Activated naive CD4-positive, alpha-beta T cell treated with anti-CD3 and anti-CD28 coated beads, Interleukin-2, amount 10 ng/mL, durations not matched to agents 7 days and 5 days (primary cell): ENCODE measurements at regions not wholly inside any gene's neighbourhood (a gene's known extent, or its start where the extent isn't known, plus 50 kb on each side); places are given as distances from the start of the nearest gene placed in this dataset.
"Not testable (repeated sequence)": the region's sequence is repeated elsewhere in the genome, so short reads cannot be mapped to it uniquely, and the experiment has no call there.

ENCODE experiments used
- CTCF ChIA-PET: fragments of 350-600 bp; sonication (Branson Sonifier 250); formaldehyde crosslinking; loops from one replicate; lab custom pipeline; 2021; ENCODE audit warnings: antibody characterized with exemption; lab: Charles Lee
- DNase-seq: peaks from one replicate; pipeline ENCODE4 v3.0.0-alpha.2; 2020
- H3K27ac Mint-ChIP-seq: one replicate; pipeline ENCODE4 v1.8.0; 2021; ENCODE audit warnings: mild to moderate bottlenecking, moderate library complexity, mixed read lengths
- H3K27me3 Mint-ChIP-seq: one replicate; pipeline ENCODE4 v1.8.0; 2021; ENCODE audit warnings: mild to moderate bottlenecking, mixed read lengths
- H3K36me3 Mint-ChIP-seq: one replicate; pipeline ENCODE4 v1.8.0; 2021; ENCODE audit warnings: mixed read lengths
- H3K4me1 Mint-ChIP-seq: one replicate; pipeline ENCODE4 v1.8.0; 2021; ENCODE audit warnings: mixed read lengths
- H3K4me3 Mint-ChIP-seq: one replicate; pipeline ENCODE4 v1.8.0; 2021; ENCODE audit warnings: mild to moderate bottlenecking, moderate library complexity, mixed read lengths
- H3K9me3 Mint-ChIP-seq: one replicate; pipeline ENCODE4 v1.8.0; 2021; ENCODE audit warnings: mixed read lengths

GRCh38 chr4:79689740-79690139 lies 281.7 kb upstream of the GK2 start:
- no peak overlapping the region for H3K27ac Mint-ChIP-seq
- no peaks in the 10 kb centered on the region for H3K27me3 Mint-ChIP-seq
- no peaks in the 10 kb centered on the region for H3K36me3 Mint-ChIP-seq
- CTCF ChIA-PET, result no interaction called here
- no peak overlapping the region for H3K4me3 Mint-ChIP-seq
- no peaks in the 10 kb centered on the region for H3K4me1 Mint-ChIP-seq
- H3K9me3 Mint-ChIP-seq, result no peaks in the 10 kb centered on the region
- no peak for DNase-seq

DNA sequence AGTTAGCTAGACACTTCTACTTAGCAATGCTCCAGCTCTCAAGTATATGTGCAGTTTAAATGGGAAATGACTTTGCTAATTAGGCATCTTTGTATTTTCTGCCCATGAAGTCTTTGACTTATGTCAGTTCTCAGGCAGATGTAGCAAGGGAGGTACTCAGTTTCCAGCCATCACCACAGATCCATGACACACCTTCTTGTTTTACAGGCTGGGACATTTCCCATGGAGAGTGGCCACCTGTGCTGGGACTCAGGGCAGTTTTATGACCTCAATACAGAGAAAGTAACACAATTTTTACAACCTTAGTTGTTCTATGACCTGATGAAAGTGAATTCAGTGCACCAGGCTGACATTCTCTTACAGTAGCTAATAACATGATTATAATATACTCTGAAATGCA lies 280.7 kb upstream of the GK2 start:
- Mint-ChIP-seq H3K9me3 (no peaks in the 10 kb centered on the region), H3K27me3 (no peaks in the 10 kb centered on the region), H3K4me1 (no peaks in the 10 kb centered on the region), H3K36me3 (no peaks in the 10 kb centered on the region), H3K4me3 (no peak overlapping the region), H3K27ac (no peak overlapping the region)
- CTCF ChIA-PET, result no interaction called here
- DNase-seq, result no peak

DNA sequence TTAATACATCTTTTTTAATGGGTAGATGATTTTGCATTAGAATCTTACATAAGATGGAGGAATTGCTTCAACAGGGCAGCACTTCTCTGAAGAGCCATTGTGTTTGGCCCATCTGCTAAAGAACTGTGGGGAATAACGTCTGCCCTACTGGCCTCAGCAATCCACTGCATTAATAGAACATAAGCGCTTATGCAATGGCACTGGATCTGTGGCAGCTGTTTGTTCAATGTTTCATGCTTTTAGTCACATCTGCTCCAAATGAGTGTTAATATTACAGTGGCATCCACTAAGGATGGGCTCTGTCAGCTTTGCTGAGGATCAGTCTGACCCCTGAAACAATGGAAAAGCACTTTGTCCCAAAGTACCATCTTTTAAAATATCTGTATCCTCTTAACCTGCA lies 279.0 kb upstream of the GK2 start:
- DNase-seq, result no peak
- no peaks in the 10 kb centered on the region for H3K36me3 Mint-ChIP-seq
- no peaks in the 10 kb centered on the region for H3K9me3 Mint-ChIP-seq
- CTCF ChIA-PET, result interaction anchor here (1.0 kb wide), 1 partner anchor 23 kb away, joined by 3 read pairs; no protein-coding TSS in a partner anchor
- H3K4me1 Mint-ChIP-seq, result no peaks in the 10 kb centered on the region
- H3K27ac Mint-ChIP-seq, result no peak overlapping the region
- no peaks in the 10 kb centered on the region for H3K27me3 Mint-ChIP-seq
- H3K4me3 Mint-ChIP-seq, result no peak overlapping the region

- no peak for DNase-seq
- Mint-ChIP-seq H3K27ac (no peak overlapping the region), H3K4me3 (no peak overlapping the region), H3K9me3 (no peaks in the 10 kb centered on the region), H3K27me3 (no peaks in the 10 kb centered on the region), H3K4me1 (no peaks in the 10 kb centered on the region), H3K36me3 (no peaks in the 10 kb centered on the region)
- CTCF ChIA-PET, result no interaction called here
Measured at GRCh38 chr4:79685542-79685941, 277.5 kb upstream of the GK2 start.

- Mint-ChIP-seq H3K4me1 (no peaks in the 10 kb centered on the region), H3K27ac (no peak overlapping the region), H3K27me3 (no peaks in the 10 kb centered on the region), H3K4me3 (no peak overlapping the region), H3K36me3 (no peaks in the 10 kb centered on the region), H3K9me3 (no peaks in the 10 kb centered on the region)
- DNase-seq, result no peak
- CTCF ChIA-PET, result no interaction called here
Measured at GRCh38 chr4:79684516-79684915, 276.5 kb upstream of the GK2 start.

DNA sequence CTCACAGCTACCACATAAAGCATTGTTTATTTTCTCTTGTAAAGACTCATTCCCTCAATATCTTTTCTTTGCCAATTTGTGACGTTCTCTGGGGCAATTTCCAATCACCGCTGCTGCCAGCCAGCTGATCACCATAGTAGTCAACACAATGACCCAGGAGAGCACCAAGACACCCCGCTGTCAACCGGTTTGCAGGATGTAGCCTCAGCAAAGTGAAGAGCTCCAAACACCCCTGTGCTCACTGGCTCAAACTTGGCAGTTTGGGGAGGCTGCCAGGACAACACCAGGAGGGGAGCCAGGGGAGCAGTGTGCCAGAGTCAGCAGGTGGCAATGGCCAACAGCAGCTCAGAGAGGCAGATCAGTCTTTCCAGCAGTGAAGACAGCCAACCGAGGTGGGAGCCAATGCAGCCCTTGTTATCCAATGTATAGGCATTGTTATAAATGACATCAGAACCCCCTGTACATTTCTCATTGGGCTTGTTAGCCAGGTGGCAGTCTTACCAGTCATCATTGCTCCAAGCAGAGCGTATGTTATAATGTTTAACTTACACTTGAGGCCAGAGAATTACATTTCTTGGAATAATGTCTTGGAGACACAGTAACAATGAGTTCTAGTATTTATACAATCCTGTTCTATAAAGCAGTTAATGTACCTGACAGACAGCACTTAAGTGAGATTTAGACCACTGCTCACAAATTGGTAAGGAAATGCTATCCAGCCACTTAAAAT lies 274.9 kb upstream of the GK2 start:
- H3K9me3 Mint-ChIP-seq, result no peaks in the 10 kb centered on the region
- DNase-seq, result no peak
- no peaks in the 10 kb centered on the region for H3K36me3 Mint-ChIP-seq
- no peak overlapping the region for H3K27ac Mint-ChIP-seq
- H3K4me1 Mint-ChIP-seq, result no peaks in the 10 kb centered on the region
- H3K4me3 Mint-ChIP-seq, result no peak overlapping the region
- H3K27me3 Mint-ChIP-seq, result no peaks in the 10 kb centered on the region
- CTCF ChIA-PET, result no interaction called here

DNA sequence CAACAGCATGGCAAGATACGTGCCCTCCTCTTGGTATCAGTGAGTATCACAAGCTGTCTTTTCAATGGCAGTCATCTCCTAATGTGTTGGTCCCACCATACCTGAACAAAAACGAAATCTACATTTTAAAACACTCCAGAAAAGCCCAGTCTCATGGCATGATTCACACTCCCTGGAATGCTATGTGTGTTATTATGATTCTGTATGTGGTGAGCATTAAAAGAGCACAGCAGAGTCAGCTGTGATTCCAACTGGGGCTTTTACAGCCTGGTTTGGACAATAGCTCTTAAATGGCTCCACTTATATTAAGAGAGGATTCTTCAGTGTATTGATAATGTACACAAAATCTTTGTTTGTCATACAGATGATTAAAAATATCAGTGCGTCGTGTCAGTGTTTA lies 274.1 kb upstream of the GK2 start:
- no peaks in the 10 kb centered on the region for H3K9me3 Mint-ChIP-seq
- H3K27me3 Mint-ChIP-seq, result no peaks in the 10 kb centered on the region
- H3K36me3 Mint-ChIP-seq, result no peaks in the 10 kb centered on the region
- H3K4me1 Mint-ChIP-seq, result no peaks in the 10 kb centered on the region
- no peak for DNase-seq
- H3K4me3 Mint-ChIP-seq, result no peak overlapping the region
- CTCF ChIA-PET, result no interaction called here
- no peak overlapping the region for H3K27ac Mint-ChIP-seq

DNA sequence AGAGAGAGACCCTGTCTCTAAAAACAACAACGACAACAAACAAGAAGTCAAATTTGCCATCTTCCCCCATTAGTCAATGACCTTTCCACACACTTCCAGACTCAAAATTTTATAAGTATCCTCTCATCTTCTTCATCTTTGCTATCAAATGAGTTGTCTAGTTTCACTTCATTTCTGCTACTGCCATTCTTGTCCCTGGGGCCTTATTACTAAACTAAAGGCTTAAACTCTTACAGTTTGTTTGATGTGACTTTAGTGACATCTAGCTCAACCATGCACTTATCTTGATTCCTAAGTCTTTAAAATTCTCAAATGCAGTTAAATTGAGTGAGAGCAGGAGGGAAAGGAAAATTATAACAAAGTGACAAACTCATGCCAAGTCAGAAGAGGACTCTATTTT lies 271.8 kb upstream of the GK2 start:
- H3K9me3 Mint-ChIP-seq, result no peaks in the 10 kb centered on the region
- no peaks in the 10 kb centered on the region for H3K36me3 Mint-ChIP-seq
- DNase-seq, result no peak
- CTCF ChIA-PET, result no interaction called here
- H3K27me3 Mint-ChIP-seq, result no peaks in the 10 kb centered on the region
- no peak overlapping the region for H3K27ac Mint-ChIP-seq
- no peaks in the 10 kb centered on the region for H3K4me1 Mint-ChIP-seq
- no peak overlapping the region for H3K4me3 Mint-ChIP-seq

DNA sequence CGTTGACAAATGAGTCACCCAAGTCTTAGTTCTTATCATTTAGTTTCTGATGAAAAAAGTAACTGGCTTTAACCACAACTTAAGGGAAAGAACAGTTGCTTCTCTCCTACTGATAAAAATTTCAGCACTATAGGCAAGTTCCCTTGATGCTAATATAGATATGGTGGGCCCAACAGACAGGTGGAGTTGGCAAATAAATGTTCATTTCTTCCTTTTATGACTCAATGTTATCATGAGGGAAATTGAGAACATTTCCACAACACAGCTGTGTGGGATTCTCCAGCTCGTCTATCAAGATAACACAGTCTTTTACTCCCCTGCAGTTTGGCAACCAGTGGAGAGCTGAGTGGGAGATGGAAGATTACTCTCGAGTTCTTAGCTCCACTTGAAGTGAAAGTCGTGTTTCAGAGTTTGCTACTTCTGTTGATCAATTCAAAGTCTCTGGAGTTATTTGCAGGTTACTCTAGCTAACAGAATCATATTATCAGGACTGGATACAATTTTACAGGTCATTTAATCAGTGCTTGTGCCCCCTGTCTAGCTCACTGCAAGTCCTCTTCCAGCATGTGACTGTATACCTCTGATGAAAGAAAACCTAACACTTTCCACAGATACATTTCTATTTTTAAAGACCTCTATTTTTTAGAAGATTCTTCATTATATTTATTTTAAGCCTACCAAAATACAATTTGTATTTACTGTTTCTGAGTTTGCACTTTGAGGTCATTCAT lies 270.6 kb upstream of the GK2 start:
- DNase-seq, result no peak
- Mint-ChIP-seq H3K27ac (no peak overlapping the region), H3K4me1 (no peaks in the 10 kb centered on the region), H3K4me3 (no peak overlapping the region), H3K27me3 (no peaks in the 10 kb centered on the region), H3K9me3 (no peaks in the 10 kb centered on the region), H3K36me3 (no peaks in the 10 kb centered on the region)
- CTCF ChIA-PET, result interaction anchor here (0.7 to 1.0 kb wide), 2 partner anchors 101 to 537 kb away, joined by 3 read pairs; no protein-coding TSS in a partner anchor

- H3K9me3 Mint-ChIP-seq, result no peaks in the 10 kb centered on the region
- H3K27me3 Mint-ChIP-seq, result no peaks in the 10 kb centered on the region
- no peaks in the 10 kb centered on the region for H3K4me1 Mint-ChIP-seq
- no peak overlapping the region for H3K4me3 Mint-ChIP-seq
- no peaks in the 10 kb centered on the region for H3K36me3 Mint-ChIP-seq
- CTCF ChIA-PET, result no interaction called here
- H3K27ac Mint-ChIP-seq, result no peak overlapping the region
- no peak for DNase-seq
Measured at GRCh38 chr4:79676705-79677104, 268.7 kb upstream of the GK2 start.

DNA sequence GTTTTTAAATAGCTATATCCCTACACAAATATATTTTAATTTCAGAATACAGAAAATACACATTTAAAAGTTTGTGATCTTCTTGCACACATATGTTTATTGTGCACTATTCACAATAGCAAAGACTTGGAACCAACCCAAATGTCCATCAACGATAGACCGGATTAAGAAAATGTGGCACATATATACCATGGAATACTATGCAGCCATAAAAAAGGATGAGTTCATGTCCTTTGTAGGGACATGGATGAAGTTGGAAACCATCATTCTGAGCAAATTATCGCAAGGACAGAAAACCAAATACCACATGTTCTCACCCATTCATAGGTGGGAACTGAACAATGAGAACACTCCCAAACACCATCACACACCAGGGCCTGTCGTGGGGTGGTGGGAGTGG lies 266.9 kb upstream of the GK2 start:
- H3K4me1 Mint-ChIP-seq, H3K27me3 Mint-ChIP-seq, DNase-seq, CTCF ChIA-PET, H3K36me3 Mint-ChIP-seq, H3K4me3 Mint-ChIP-seq, H3K27ac Mint-ChIP-seq, H3K9me3 Mint-ChIP-seq: not testable (repeated sequence)

GRCh38 chr4:79673898-79674297 lies 265.9 kb upstream of the GK2 start:
- CTCF ChIA-PET, result no interaction called here
- Mint-ChIP-seq H3K9me3 (no peaks in the 10 kb centered on the region), H3K27me3 (no peaks in the 10 kb centered on the region), H3K4me1 (no peaks in the 10 kb centered on the region), H3K27ac (no peak overlapping the region), H3K4me3 (no peak overlapping the region), H3K36me3 (no peaks in the 10 kb centered on the region)
- no peak for DNase-seq

DNA sequence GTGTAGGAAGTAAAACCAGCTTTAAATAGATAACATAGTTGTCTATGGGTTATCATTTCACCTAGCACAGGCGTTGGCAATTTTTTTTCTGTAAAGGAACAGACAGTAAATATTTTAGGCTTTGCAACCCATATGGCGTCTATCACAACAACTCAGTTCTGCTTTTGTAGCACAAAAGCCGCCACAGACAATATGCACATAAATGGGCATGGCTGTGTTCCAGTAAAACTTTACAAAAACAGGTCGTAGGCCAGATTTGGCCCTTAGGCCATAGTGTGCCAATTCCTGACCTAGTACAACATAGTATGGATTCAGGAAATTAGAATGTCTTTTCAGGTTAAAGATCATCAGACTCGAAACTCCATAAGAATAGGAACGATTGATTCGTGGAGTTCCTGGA lies 265.3 kb upstream of the GK2 start:
- no peak for DNase-seq
- H3K4me1 Mint-ChIP-seq, result no peaks in the 10 kb centered on the region
- H3K27ac Mint-ChIP-seq, result no peak overlapping the region
- no peak overlapping the region for H3K4me3 Mint-ChIP-seq
- no peaks in the 10 kb centered on the region for H3K9me3 Mint-ChIP-seq
- no peaks in the 10 kb centered on the region for H3K27me3 Mint-ChIP-seq
- CTCF ChIA-PET, result no interaction called here
- no peaks in the 10 kb centered on the region for H3K36me3 Mint-ChIP-seq

DNA sequence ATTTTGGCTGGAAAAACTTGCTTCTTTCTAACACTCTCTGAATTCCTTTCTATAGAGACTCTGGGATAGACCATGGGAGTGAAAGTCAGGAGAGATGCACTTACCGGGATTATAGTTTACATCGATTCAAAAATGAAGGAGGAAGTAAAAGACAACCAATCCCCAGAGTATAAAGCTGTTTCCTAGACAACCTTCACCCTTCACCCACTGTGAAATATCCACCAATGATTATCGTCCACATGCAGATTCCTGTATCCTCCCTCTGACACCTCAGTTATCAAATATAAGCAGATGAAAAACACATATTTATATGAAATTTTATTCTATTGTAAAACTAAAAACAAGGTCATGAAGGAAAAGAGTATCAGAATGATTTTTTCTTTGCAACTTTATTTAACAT lies 258.8 kb upstream of the GK2 start:
- Mint-ChIP-seq H3K4me3 (no peak overlapping the region), H3K4me1 (no peaks in the 10 kb centered on the region), H3K27ac (no peak overlapping the region), H3K9me3 (no peaks in the 10 kb centered on the region), H3K27me3 (no peaks in the 10 kb centered on the region), H3K36me3 (no peaks in the 10 kb centered on the region)
- no peak for DNase-seq
- CTCF ChIA-PET, result no interaction called here

GRCh38 chr4:79666112-79666511 lies 258.1 kb upstream of the GK2 start:
- Mint-ChIP-seq H3K27ac (no peak overlapping the region), H3K9me3 (no peaks in the 10 kb centered on the region), H3K27me3 (no peaks in the 10 kb centered on the region), H3K36me3 (no peaks in the 10 kb centered on the region), H3K4me1 (no peaks in the 10 kb centered on the region), H3K4me3 (no peak overlapping the region)
- CTCF ChIA-PET, result no interaction called here
- DNase-seq, result no peak
